ENCODE measurements at regions not wholly inside any gene's neighbourhood (a gene's known extent, or its start where the extent isn't known, plus 50 kb on each side); places are given as distances from the start of the nearest gene placed in this dataset.

DNA sequence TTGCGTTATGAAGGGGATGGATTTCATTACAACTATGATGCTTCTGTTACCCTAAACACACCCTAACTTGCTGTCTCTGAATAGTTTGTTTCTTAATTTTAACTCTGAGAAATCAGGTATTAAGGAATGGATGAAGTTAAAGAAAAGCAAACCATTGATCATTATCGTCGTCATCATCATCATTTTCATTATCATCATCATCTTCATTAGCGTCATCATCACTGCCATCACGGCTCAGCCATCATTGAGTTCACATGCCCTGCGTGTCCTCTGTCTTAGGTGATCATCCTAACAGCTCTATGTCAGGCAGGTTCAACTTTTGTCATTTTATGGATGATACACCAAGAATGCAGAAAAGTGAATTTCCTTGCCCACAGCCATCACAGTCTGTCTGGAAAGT, 477.5 kb upstream of the EEF2KMT start:
- FAIRE-seq: no peak
- H3K4me1 ChIP-seq (ENCODE audit: insufficient read depth, low read length): no peaks in the 10 kb centered on the region
- H2AFZ ChIP-seq (ENCODE audit: low read length): no peak overlapping the region
- ChIA-PET POLR2A (no interaction called here), CTCF (ENCODE audit: low intra/inter-chr PET ratio, low total read pairs) (no interaction called here)
- no peak overlapping the region for H3K27ac ChIP-seq (ENCODE audit: extremely low read length, insufficient read depth, low read length)
- H3K4me3 ChIP-seq (replicated peaks in 1 of 3; ENCODE audit: insufficient read depth in 1 of 3, low read depth in 2 of 3, low read length in 3 of 3): no peak overlapping the region
- WGBS (ENCODE audit: low lambda C conversion rate): 8% methylated on average over 6 of the region's 6 CpGs
- no peak for ATAC-seq
- no peaks in the 10 kb centered on the region for H3K9me3 ChIP-seq (ENCODE audit: low read length)
- H3K79me2 ChIP-seq (ENCODE audit: insufficient read depth, low read length): no peaks in the 10 kb centered on the region
- TF ChIP-seq CREB1 (IDR thresholded peaks at IDR 0.05) (peak; percentile 94), CREB1 (CRISPR knock-in tag; IDR thresholded peaks at IDR 0.05) (no peak), ZBTB21 (CRISPR knock-in tag; IDR thresholded peaks at IDR 0.05) (no peak), ZNF83 (CRISPR knock-in tag; IDR thresholded peaks at IDR 0.05; ENCODE audit: borderline replicate concordance) (no peak)
- peaks cover 0 to 16% of the 10 kb centered on the region in 2 experiments; a peak in 2 of 5 replicates for H3K27me3 ChIP-seq (ENCODE audit: control insufficient read depth in 1 of 2, insufficient read depth in 2 of 2, low read length in 2 of 2)
- BruUV-seq (replicated peaks): no TSS peak
- in situ Hi-C loops (cut with HindIII; ENCODE audit: extremely low pct_ligation_motif_present, low pct_unique_long_range_greater_than_20kb) (no loop called here), intact Hi-C loops (cut with micrococcal nuclease; ENCODE audit: unreplicated experiment) (no loop called here)
- no peak for DNase-seq (ENCODE audit: low spot score)
- no peak overlapping the region for H3K4me2 ChIP-seq (ENCODE audit: low read depth, low read length)
- no peaks in the 10 kb centered on the region for H4K20me1 ChIP-seq (ENCODE audit: insufficient read depth, low read length)
- no peak overlapping the region for H3K9ac ChIP-seq (ENCODE audit: insufficient read depth, low read depth, low read length)
- no peaks in the 10 kb centered on the region for H3K36me3 ChIP-seq (replicated peaks in 1 of 2; ENCODE audit: control insufficient read depth in 1 of 2, insufficient read depth in 2 of 2, low read length in 2 of 2)

GRCh38 chr16:5572056-5572455, 474.5 kb upstream of the EEF2KMT start:
- no peak for ATAC-seq
- Histone ChIP-seq H3K9me3 (ENCODE audit: low read length) (no peaks in the 10 kb centered on the region), H3K4me2 (ENCODE audit: low read depth, low read length) (no peak overlapping the region), H3K27me3 (ENCODE audit: control insufficient read depth in 1 of 2, insufficient read depth in 2 of 2, low read length in 2 of 2) (peaks cover 0 to 10% of the 10 kb centered on the region in 2 experiments; a peak in 2 of 5 replicates), H4K20me1 (ENCODE audit: insufficient read depth, low read length) (no peaks in the 10 kb centered on the region), H3K9ac (ENCODE audit: insufficient read depth, low read depth, low read length) (no peak overlapping the region), H2AFZ (ENCODE audit: low read length) (no peak overlapping the region), H3K36me3 (replicated peaks in 1 of 2; ENCODE audit: control insufficient read depth in 1 of 2, insufficient read depth in 2 of 2, low read length in 2 of 2) (no peaks in the 10 kb centered on the region), H3K4me3 (replicated peaks in 1 of 3; ENCODE audit: insufficient read depth in 1 of 3, low read depth in 2 of 3, low read length in 3 of 3) (no peak overlapping the region), H3K79me2 (ENCODE audit: insufficient read depth, low read length) (no peaks in the 10 kb centered on the region), H3K27ac (ENCODE audit: extremely low read length, insufficient read depth, low read length) (no peak overlapping the region), H3K4me1 (ENCODE audit: insufficient read depth, low read length) (no peaks in the 10 kb centered on the region)
- no TSS peak for BruUV-seq (replicated peaks)
- no peak for FAIRE-seq
- in situ Hi-C loops (cut with HindIII; ENCODE audit: extremely low pct_ligation_motif_present, low pct_unique_long_range_greater_than_20kb) (no loop called here), intact Hi-C loops (cut with micrococcal nuclease; ENCODE audit: unreplicated experiment) (no loop called here)
- no peak for DNase-seq (ENCODE audit: low spot score)
- CTCF ChIA-PET (ENCODE audit: low intra/inter-chr PET ratio, low total read pairs): no interaction called here
- POLR2A ChIA-PET: no interaction called here
- TF ChIP-seq ZNF251 (CRISPR knock-in tag; IDR thresholded peaks at IDR 0.05) (no peak), ZNF432 (CRISPR knock-in tag; IDR thresholded peaks at IDR 0.05; ENCODE audit: borderline replicate concordance) (no peak), ZNF207 (IDR thresholded peaks at IDR 0.05; ENCODE audit: borderline replicate concordance) (no peak), EZH2 (conservative IDR thresholded peaks at IDR 0.05; ENCODE audit: low read depth, low read length) (no peak), ZNF10 (CRISPR knock-in tag; IDR thresholded peaks at IDR 0.05; ENCODE audit: borderline replicate concordance, low read depth) (no peak), MTF1 (CRISPR knock-in tag; IDR thresholded peaks at IDR 0.05) (no peak), ZNF460 (CRISPR knock-in tag; IDR thresholded peaks at IDR 0.05; ENCODE audit: borderline replicate concordance) (no peak), ZSCAN30 (CRISPR knock-in tag; IDR thresholded peaks at IDR 0.05) (no peak), ZIK1 (CRISPR knock-in tag; IDR thresholded peaks at IDR 0.05; ENCODE audit: borderline replicate concordance, low read depth) (no peak), REST (IDR thresholded peaks at IDR 0.05; ENCODE audit: borderline replicate concordance in 1 of 2, low read depth in 1 of 2, low read length in 2 of 2) (no peak), IKZF1 (IDR thresholded peaks at IDR 0.05) (no peak)
- WGBS (ENCODE audit: low lambda C conversion rate): 0% methylated on average over 2 of the region's 2 CpGs

Measured in HepG2 (cell line).